Gastrocnemius medialis (tissue), 4 donors: ENCODE measurements at regions not wholly inside any gene's neighbourhood (a gene's known extent, or its start where the extent isn't known, plus 50 kb on each side); places are given as distances from the start of the nearest gene placed in this dataset.

Experiments used
- CTCF ChIP-seq, 5 experiments: fragments of 450-650 bp in 3 of 5; fragments of 200-600 bp in 2 of 5; sonication (generic) in 2 of 5; IDR thresholded peaks in 4 of 5; conservative IDR thresholded peaks in 1 of 5; 1 replicate in 4 of 5; 2 replicates in 1 of 5; pipeline ENCODE4 v1.5.1; 2016 to 2019; ENCODE audit warnings: antibody characterized with exemption in 5 of 5, mild to moderate bottlenecking in 3 of 5, moderate library complexity in 3 of 5
- POLR2A ChIP-seq, 2 donors: fragments of 450-650 bp; IDR thresholded peaks; one replicate each; pipeline ENCODE4 v1.6.1; 2017; ENCODE audit warnings: antibody characterized with exemption in 2 of 2, mild to moderate bottlenecking in 2 of 2, moderate library complexity in 2 of 2

- TF ChIP-seq POLR2A (IDR thresholded peaks at IDR 0.05) (no peak), CTCF (IDR thresholded peaks at IDR 0.05 in 4 of 5, conservative IDR thresholded peaks at IDR 0.05 in 1 of 5) (no peak)
Measured at GRCh38 chr13:55516610-55517009, 1624.1 kb upstream of the PRR20A start.
